ENCODE measurements at regions not wholly inside any gene's neighbourhood (a gene's known extent, or its start where the extent isn't known, plus 50 kb on each side); places are given as distances from the start of the nearest gene placed in this dataset.

GRCh38 chr2:59025157-59025757 lies 784.1 kb upstream of the FANCL start:
- DNase-seq, result no peak

DNA sequence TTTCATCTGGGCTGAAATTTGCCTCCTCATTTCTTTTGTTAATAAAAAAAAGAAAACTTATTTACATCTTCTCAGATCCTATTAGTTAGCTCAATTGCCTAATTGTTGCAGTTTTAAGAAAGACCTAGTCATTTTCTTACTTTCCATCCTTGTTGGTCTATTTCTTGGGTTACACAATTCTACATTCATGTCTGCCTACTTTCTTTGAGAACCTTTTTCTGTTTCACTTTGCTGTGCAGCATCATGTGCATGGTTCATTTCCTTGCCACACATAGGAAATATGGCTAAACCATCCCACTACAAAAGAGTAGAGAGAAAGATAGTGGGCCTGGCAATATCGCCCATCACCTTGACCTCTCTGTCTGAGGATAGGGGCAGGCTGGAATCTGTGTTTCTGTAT lies 780.7 kb upstream of the FANCL start:
- no peak for DNase-seq

DNA sequence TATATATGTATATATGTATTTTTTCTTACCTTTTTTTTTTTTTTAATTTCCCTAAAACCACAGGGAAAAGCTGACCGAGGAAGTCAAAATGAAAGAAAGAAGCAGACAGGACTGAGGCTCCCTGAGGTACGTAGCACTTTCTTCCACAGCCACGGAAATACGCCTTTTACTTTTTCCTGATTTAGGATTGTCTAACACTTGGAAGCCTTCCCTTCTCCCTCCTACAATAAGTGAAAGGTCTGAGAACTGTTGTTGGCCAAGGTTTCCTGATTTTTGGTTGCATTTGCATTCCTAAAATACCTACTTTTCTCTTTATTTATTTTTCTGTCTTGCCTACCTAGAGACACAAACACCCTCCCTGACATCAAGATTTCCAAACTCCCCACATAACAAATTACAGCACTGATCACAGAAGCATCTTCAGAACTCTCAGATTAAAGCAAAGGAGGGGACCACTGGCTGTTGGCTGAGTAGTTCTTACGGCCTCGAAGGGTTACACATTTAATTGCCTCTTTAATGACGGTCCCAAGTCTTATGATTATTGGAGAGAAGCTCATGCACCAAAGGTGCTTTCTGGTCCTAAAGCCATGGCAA lies 778.5 kb upstream of the FANCL start:
- no peak for DNase-seq

- no peak for DNase-seq
Observed at GRCh38 chr2:59018737-59019136, 777.6 kb upstream of the FANCL start.

- DNase-seq, result no peak
Observed at GRCh38 chr2:59015027-59015426, 773.9 kb upstream of the FANCL start.

- DNase-seq, result no peak
Observed at GRCh38 chr2:59012971-59013370, 771.8 kb upstream of the FANCL start.

- DNase-seq, result no peak
Observed at GRCh38 chr2:59012234-59012633, 771.1 kb upstream of the FANCL start.

DNA sequence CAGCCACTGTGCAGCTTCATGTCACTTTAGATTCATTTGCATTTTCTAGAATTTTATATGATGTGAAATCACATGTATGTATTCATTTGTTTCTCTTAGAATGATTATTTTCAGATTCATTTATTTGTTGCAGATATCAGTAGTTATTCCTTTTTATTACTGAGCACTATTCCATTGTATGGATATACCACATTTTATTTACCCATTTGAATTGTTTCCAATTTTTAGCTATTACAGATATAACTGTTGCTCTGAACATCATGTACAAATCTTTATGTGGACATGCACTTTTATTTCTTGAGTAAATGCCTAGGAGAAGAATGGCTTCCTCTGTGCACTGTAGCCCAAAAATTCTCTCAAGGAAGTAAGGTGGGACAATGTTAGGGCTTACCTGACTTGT lies 767.8 kb upstream of the FANCL start:
- no peak for DNase-seq

- no peak for DNase-seq
Observed at GRCh38 chr2:59005836-59006615, 764.9 kb upstream of the FANCL start.

DNA sequence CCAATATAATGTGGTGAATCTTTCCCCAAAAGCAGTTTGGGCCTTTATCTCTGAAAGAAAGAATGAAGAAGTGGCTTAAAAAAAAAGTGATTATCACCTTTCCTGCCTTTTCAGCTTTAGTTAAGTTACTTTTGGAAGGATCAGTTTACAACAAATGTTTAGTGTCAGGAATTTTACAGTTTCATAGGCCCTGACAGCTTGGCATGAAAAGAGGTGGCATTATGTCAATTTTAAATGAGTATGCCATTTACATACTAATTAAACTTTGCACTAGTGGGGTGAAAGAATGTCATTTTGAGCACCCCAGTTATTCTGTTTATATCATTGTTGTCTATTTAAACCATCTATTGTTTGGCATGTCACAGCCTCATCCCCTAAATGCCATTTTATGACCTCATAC lies 763.5 kb upstream of the FANCL start:
- no peak for DNase-seq

DNA sequence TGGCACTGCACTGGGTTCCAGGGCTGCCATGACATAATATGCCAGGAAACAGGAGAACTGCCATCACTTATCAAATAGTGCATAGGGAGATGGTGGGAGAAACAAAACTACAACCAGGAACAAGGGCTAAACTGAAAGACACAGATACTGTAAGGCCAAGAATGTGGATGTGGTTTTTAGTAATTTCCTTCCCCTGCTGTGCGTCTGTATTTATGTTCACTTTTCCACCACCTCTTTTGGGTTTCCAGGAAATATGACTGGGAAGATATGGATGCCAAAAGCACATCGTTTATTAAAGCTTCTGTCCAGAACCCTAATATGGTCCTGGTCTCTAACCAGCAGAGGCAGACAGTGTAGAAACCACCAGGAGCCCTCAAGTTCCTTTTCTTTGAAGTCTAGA lies 759.7 kb upstream of the FANCL start:
- no peak for DNase-seq

DNA sequence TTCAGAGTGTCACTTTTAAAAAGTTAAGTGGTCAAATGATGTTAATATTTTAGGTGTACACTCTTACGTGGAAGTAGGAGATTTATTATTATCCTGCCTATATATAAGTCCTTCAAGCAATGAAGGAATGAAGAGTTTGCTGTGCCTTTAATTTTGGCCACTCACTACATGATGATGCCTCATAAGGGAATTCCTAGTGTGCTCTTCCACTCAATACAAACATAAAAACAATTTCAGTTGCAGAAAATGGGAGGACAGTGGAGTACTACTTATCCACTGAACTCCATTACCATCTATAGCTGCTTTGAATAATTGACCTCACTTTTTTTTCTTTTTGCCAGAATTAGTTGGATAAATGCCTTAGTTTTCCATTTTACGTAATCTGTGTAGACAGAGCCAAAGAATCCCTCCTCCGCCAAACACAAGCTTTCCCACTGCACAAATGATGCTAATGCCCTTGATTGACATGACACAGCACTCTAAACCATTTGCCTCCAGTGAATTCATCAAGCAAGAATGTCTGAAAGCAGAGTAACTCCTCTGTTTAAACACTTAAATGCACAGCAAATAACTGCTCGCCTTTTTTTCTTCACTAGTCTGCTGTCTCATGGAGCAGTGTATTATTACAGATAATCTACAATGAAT lies 751.1 kb upstream of the FANCL start:
- no peak for DNase-seq

DNA sequence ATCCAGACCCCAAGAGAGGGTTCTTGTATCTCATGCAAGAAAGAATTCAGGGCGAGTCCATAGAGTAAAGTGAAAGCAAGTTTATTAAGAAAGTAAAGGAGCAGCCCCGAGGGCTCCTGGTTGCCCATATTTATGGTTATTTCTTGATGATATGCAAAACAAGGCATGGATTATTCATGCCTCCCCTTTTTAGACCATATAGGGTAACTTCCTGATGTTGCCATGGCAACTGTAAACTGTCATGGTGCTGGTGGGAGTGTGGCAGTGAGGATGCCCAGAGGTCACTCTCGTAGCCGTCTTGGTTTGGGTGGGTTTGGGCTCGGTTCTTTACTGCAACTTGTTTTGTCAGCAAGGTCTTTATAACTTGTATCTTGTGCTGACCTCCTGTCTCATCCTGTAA lies 750.2 kb upstream of the FANCL start:
- DNase-seq, result no peak

- no peak for DNase-seq
Observed at GRCh38 chr2:58985541-58985940, 744.4 kb upstream of the FANCL start.

DNA sequence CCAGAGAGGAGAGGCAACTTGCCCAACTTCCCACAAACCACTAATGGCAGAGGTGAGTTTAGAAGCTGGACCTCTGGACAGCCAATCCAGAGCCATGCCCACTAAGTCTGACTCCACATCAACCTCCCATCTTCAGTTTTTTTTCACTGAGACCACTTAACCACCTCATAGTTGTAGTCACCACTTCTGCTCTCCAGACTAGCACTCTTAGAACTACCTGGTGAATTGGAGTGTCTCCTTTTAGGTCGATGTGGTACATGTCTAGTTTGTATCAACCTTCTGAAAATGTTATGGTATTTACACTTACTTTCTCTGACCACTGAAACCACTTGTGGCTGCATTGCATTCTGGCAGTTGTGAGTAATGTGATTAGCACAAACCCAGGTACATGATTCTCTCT lies 743.6 kb upstream of the FANCL start:
- no peak for DNase-seq

GRCh38 chr2:58983111-58983510 lies 742.0 kb upstream of the FANCL start:
- no peak for DNase-seq

GRCh38 chr2:58981237-58981636 lies 740.1 kb upstream of the FANCL start:
- no peak for DNase-seq

- DNase-seq, result no peak
Observed at GRCh38 chr2:58976375-58977071, 735.4 kb upstream of the FANCL start.

DNA sequence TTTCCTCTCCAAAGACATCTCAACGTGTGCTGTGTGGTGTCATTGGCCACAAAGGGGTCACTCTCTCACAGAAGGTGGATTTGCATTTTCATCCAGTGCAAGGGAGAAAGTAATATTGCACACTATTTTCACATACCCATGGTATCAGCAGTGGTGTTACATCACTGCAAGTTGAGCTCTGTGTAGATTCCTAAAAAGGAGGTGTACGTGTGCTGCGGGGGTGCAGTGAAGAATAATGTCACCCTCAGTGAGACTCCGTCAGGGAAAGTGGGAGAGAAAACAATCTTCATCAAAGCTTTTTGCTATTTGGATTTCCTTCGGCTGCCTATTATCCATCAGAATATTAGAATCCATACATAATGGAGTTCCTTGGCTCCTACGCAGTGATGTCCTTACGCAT lies 733.8 kb upstream of the FANCL start:
- no peak for DNase-seq

- DNase-seq, result no peak
Observed at GRCh38 chr2:58974426-58974825, 733.3 kb upstream of the FANCL start.

DNA sequence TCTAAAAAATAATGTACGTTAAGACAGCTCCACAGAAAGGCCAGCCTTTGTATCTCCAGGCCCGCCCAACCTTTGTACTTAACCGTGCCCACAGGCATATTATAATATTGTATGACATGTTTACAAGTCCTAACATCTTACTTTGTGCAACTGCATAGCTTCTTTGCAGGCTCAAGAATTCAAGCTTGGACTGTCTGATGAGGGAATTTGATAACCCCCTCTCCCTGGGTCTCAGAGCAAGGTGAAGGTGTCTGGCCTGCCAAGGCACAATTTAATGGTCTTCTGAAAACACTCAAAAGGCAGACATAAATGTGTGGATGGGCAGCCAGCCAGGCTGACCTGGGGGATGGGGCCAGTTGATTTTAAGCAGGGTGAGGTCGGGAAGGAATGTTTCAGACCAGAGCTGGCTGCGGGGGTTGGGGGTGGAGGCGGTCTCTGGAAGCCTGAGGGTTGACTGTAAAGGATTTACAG lies 732.7 kb upstream of the FANCL start:
- DNase-seq, result no peak

DNA sequence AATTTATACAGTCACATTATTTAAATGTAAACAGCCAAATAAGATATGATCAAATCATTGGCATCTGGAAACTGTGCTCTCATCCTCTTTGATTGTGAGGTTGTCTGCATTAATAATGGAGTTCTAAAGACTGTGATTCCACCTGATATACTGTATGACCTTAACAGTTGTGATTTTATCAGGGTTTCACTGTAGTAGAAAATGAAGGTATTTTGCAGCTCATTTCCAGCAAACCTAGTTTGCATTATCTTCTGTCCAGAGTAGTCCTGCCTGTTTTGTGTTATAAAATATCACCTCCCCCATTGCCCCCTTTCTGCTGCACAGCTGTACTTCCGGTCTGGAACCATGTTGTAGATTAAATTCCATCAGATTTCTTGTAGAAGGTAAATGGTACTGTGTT lies 731.6 kb upstream of the FANCL start:
- DNase-seq, result no peak

Data from 8988T (cell line).